ENCODE measurements at regions not wholly inside any gene's neighbourhood (a gene's known extent, or its start where the extent isn't known, plus 50 kb on each side); places are given as distances from the start of the nearest gene placed in this dataset.

DNA sequence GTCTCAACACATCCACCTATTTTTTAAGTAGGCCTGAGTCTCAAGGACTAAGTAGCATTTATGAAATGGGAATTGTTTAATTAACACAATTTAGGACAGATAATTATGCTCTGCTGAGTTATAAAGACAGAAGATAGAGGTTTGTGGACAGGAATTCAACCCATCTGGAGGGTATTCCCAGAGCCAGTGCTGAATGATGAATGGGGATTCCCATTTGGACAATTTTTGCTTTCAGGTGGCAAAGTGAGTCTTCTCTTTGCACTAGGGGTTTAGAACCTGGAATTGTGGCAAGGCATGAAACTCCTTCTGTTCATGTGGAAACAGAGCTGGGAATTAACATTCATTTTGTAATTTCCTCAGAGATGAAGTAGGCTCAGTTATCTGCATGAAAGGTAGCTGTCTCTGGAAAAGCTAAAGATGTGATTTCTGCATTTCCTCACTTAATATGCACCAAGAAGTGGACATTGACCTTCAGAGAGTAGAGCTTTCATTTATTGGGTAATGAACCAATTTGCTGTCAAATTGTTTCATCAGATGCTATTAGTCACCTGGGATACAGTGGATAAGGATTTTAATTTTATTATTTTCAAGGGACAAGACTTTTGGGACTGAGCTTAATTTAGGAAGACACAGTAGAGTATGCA, 212.1 kb upstream of the NRXN1 start:
- H3K4me3 ChIP-seq (ENCODE audit: control insufficient read depth in 2 of 3, extremely low read depth in 1 of 3, insufficient read depth in 2 of 3, low read depth in 1 of 3, low read length in 3 of 3): no peak overlapping the region
- H4K20me1 ChIP-seq (ENCODE audit: control insufficient read depth, extremely low read depth, insufficient read depth, low read length): no peaks in the 10 kb centered on the region
- no peak overlapping the region for H3K27ac ChIP-seq (ENCODE audit: control insufficient read depth, insufficient read depth, low read length)
- no peaks in the 10 kb centered on the region for H3K79me2 ChIP-seq (ENCODE audit: control insufficient read depth, insufficient read depth, low read length)
- no peaks in the 10 kb centered on the region for H3K9me1 ChIP-seq (ENCODE audit: control insufficient read depth, extremely low read depth, insufficient read depth, low read length)
- no peaks in the 10 kb centered on the region for H3K4me1 ChIP-seq (ENCODE audit: control insufficient read depth, extremely low read depth, insufficient read depth, low read length)
- FAIRE-seq (no peak), DNase-seq (ENCODE audit: low read depth, low spot score) (no peak)
- no peaks in the 10 kb centered on the region for H3K9me3 ChIP-seq (ENCODE audit: control insufficient read depth, low read depth, low read length)
- TF ChIP-seq, protein P1, sequence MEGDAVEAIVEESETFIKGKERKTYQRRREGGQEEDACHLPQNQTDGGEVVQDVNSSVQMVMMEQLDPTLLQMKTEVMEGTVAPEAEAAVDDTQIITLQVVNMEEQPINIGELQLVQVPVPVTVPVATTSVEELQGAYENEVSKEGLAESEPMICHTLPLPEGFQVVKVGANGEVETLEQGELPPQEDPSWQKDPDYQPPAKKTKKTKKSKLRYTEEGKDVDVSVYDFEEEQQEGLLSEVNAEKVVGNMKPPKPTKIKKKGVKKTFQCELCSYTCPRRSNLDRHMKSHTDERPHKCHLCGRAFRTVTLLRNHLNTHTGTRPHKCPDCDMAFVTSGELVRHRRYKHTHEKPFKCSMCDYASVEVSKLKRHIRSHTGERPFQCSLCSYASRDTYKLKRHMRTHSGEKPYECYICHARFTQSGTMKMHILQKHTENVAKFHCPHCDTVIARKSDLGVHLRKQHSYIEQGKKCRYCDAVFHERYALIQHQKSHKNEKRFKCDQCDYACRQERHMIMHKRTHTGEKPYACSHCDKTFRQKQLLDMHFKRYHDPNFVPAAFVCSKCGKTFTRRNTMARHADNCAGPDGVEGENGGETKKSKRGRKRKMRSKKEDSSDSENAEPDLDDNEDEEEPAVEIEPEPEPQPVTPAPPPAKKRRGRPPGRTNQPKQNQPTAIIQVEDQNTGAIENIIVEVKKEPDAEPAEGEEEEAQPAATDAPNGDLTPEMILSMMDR (optimal IDR thresholded peaks at IDR 0.05 in 1 of 3, IDR thresholded peaks at IDR 0.05 in 1 of 3, conservative IDR thresholded peaks at IDR 0.05 in 1 of 3; ENCODE audit: extremely low read depth in 1 of 3, insufficient read depth in 2 of 3, low read length in 3 of 3): no peak
- TF ChIP-seq EZH2 (IDR thresholded peaks at IDR 0.05; ENCODE audit: low read length): no peak
- H3K36me3 ChIP-seq (ENCODE audit: control insufficient read depth in 2 of 2, extremely low read depth in 1 of 2, insufficient read depth in 2 of 2, low read length in 2 of 2): no peaks in the 10 kb centered on the region
- dilution Hi-C loops (cut with MboI; ENCODE audit: extremely low pct_ligation_motif_present, low sequenced_read_pairs): no loop called here
- no peak overlapping the region for H3K4me2 ChIP-seq (ENCODE audit: control insufficient read depth, extremely low read depth, insufficient read depth, low read depth, low read length)
- H3K27me3 ChIP-seq (ENCODE audit: control insufficient read depth, extremely low read depth, insufficient read depth, low read length): no peaks in the 10 kb centered on the region
- no peak overlapping the region for H2AFZ ChIP-seq (ENCODE audit: control insufficient read depth, low read length)
- H3K9ac ChIP-seq (ENCODE audit: control insufficient read depth, extremely low read depth, insufficient read depth, low read length): no peak overlapping the region

DNA sequence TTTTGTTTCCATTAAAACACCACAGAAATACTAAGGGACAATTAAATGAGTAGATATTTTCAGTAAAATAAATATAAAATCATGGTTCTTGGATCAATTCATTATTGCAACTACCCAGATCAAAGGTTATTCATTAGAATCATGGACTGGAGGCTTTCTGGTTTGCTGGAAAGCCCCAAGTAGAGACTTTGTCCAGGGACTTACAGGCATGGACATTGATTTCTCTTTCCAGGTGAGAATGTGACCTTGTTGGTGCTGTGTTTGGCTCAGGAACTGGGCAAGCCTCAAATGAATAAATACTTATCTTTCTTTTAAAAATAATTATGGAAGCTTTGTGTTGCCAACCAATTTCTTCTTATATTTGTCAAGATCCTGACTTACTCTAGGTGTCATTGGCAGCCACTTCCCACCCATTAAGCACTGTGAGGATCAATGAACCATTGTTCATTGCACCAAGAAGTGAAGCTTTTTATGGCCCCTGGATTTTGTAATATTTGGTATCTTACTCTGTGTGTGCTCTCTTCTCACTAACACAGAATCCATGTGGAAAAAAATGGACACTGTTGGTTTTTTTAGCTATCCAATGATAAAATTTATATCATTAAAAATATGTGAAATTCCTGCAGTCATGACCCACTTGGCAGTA, 205.8 kb upstream of the NRXN1 start:
- H3K79me2 ChIP-seq (ENCODE audit: control insufficient read depth, insufficient read depth, low read length): no peaks in the 10 kb centered on the region
- FAIRE-seq (no peak), DNase-seq (ENCODE audit: low read depth, low spot score) (no peak)
- dilution Hi-C loops (cut with MboI; ENCODE audit: extremely low pct_ligation_motif_present, low sequenced_read_pairs): no loop called here
- no peak for TF ChIP-seq EZH2 (IDR thresholded peaks at IDR 0.05; ENCODE audit: low read length)
- TF ChIP-seq, protein P1 (optimal IDR thresholded peaks at IDR 0.05 in 1 of 3, IDR thresholded peaks at IDR 0.05 in 1 of 3, conservative IDR thresholded peaks at IDR 0.05 in 1 of 3; ENCODE audit: extremely low read depth in 1 of 3, insufficient read depth in 2 of 3, low read length in 3 of 3): no peak
- no peaks in the 10 kb centered on the region for H3K9me3 ChIP-seq (ENCODE audit: control insufficient read depth, low read depth, low read length)
- H3K4me3 ChIP-seq (ENCODE audit: control insufficient read depth in 2 of 3, extremely low read depth in 1 of 3, insufficient read depth in 2 of 3, low read depth in 1 of 3, low read length in 3 of 3): no peak overlapping the region
- H3K27me3 ChIP-seq (ENCODE audit: control insufficient read depth, extremely low read depth, insufficient read depth, low read length): no peaks in the 10 kb centered on the region
- no peaks in the 10 kb centered on the region for H3K4me1 ChIP-seq (ENCODE audit: control insufficient read depth, extremely low read depth, insufficient read depth, low read length)
- H3K4me2 ChIP-seq (ENCODE audit: control insufficient read depth, extremely low read depth, insufficient read depth, low read depth, low read length): no peak overlapping the region
- no peaks in the 10 kb centered on the region for H4K20me1 ChIP-seq (ENCODE audit: control insufficient read depth, extremely low read depth, insufficient read depth, low read length)
- H3K27ac ChIP-seq (ENCODE audit: control insufficient read depth, insufficient read depth, low read length): no peak overlapping the region
- no peaks in the 10 kb centered on the region for H3K9me1 ChIP-seq (ENCODE audit: control insufficient read depth, extremely low read depth, insufficient read depth, low read length)
- no peak overlapping the region for H3K9ac ChIP-seq (ENCODE audit: control insufficient read depth, extremely low read depth, insufficient read depth, low read length)
- no peaks in the 10 kb centered on the region for H3K36me3 ChIP-seq (ENCODE audit: control insufficient read depth in 2 of 2, extremely low read depth in 1 of 2, insufficient read depth in 2 of 2, low read length in 2 of 2)
- H2AFZ ChIP-seq (ENCODE audit: control insufficient read depth, low read length): no peak overlapping the region
